OCI-LY3 (cell line): ENCODE measurements at regions not wholly inside any gene's neighbourhood (a gene's known extent, or its start where the extent isn't known, plus 50 kb on each side); places are given as distances from the start of the nearest gene placed in this dataset.

Source experiments
- CTCF ChIP-seq: fragments of 200-600, 300-600 bp; sonication (generic); IDR thresholded peaks from 2 replicates; pipeline ENCODE4 v1.5.1; 2014; ENCODE audit warnings: antibody characterized with exemption, low read length, low read depth
- EZH2phosphoT487 ChIP-seq: fragments of 200-600 bp; shearing (Covaris generic); IDR thresholded peaks from 2 replicates; pipeline ENCODE4 v1.6.1; 2018; ENCODE audit warnings: antibody characterized with exemption, mixed run types, low read depth

- no peak for TF ChIP-seq CTCF
- TF ChIP-seq EZH2phosphoT487, result no peak
Measured at GRCh38 chr9:81108821-81109220, 580.5 kb downstream of the TLE1 start.
